Uterus (tissue), 2 donors: ENCODE measurements at regions not wholly inside any gene's neighbourhood (a gene's known extent, or its start where the extent isn't known, plus 50 kb on each side); places are given as distances from the start of the nearest gene placed in this dataset.
"Not testable (repeated sequence)": the region's sequence is repeated elsewhere in the genome, so short reads cannot be mapped to it uniquely, and the experiment has no call there.

Source experiments
- CTCF ChIP-seq, 4 experiments: fragments of 200-600 bp in 2 of 4; fragments of 450-650 bp in 2 of 4; sonication (generic) in 2 of 4; IDR thresholded peaks; one replicate each; pipeline ENCODE4 v1.5.1; 2016 to 2019; ENCODE audit warnings: antibody characterized with exemption in 4 of 4, mild to moderate bottlenecking in 2 of 4, moderate library complexity in 1 of 4
- POLR2A ChIP-seq, 2 donors: fragments of 450-650 bp; IDR thresholded peaks; one replicate each; pipeline ENCODE4 v1.6.1; 2016; ENCODE audit warnings: antibody characterized with exemption in 2 of 2, mild to moderate bottlenecking in 1 of 2, moderate library complexity in 1 of 2

DNA sequence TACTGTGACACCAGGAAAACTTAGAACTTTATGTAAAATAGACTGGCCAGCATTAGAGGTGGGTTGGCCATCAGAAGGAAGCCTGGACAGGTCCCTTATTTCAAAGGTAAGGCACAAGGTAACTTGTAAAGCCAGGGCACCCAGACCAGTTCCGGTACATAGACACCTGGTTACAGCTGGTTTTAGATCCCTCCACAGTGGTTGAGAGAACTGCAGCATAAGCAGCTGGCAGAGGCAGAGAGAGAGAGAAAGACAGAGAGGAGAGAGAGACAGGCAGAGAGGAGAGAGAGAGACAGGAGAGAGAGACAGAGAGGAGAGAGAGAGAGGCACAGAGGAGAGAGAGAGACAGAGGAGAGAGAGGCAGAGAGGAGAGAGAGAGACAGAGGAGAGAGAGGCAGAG, 116.0 kb upstream of the PGR start:
- not testable (repeated sequence) for TF ChIP-seq CTCF, POLR2A (IDR thresholded peaks at IDR 0.05)
